ENCODE measurements at regions not wholly inside any gene's neighbourhood (a gene's known extent, or its start where the extent isn't known, plus 50 kb on each side); places are given as distances from the start of the nearest gene placed in this dataset.

GRCh38 chr20:63104312-63105181 lies 97.8 kb upstream of the BHLHE23 start:
- no peak for DNase-seq (ENCODE audit: low spot score)
- Histone ChIP-seq H3K27ac (no peak overlapping the region), H3K9me3 (peaks cover 0 to 23% of the 10 kb centered on the region in 2 donors), H3K27me3 (peaks cover 0 to 4% of the 10 kb centered on the region in 2 donors), H3K36me3 (no peaks in the 10 kb centered on the region), H3K4me1 (peaks cover 0 to 15% of the 10 kb centered on the region in 2 donors), H3K4me3 (no peak overlapping the region)
- TF ChIP-seq CTCF (IDR thresholded peaks at IDR 0.05): no peak

- Histone ChIP-seq H3K9me3 (peaks cover 0 to 23% of the 10 kb centered on the region in 2 donors), H3K4me1 (peaks cover 0 to 15% of the 10 kb centered on the region in 2 donors), H3K27ac (no peak overlapping the region), H3K36me3 (no peaks in the 10 kb centered on the region), H3K27me3 (peaks cover 0 to 4% of the 10 kb centered on the region in 2 donors), H3K4me3 (no peak overlapping the region)
- no peak for TF ChIP-seq CTCF (IDR thresholded peaks at IDR 0.05)
- DNase-seq (ENCODE audit: low spot score): no peak
These were observed 96.9 kb upstream of the BHLHE23 start for GRCh38 chr20:63103402-63104311.

- Histone ChIP-seq H3K9me3 (peaks cover 0 to 15% of the 10 kb centered on the region in 2 donors), H3K36me3 (no peaks in the 10 kb centered on the region), H3K27me3 (peaks cover 0 to 4% of the 10 kb centered on the region in 2 donors), H3K27ac (no peak overlapping the region), H3K4me3 (peak overlapping the region; percentile 47 to 62), H3K4me1 (peaks cover 0 to 15% of the 10 kb centered on the region in 2 donors)
- DNase-seq (ENCODE audit: low spot score): peak; percentile 68
- TF ChIP-seq CTCF (IDR thresholded peaks at IDR 0.05): no peak
These were observed 96.1 kb upstream of the BHLHE23 start for GRCh38 chr20:63102721-63103375.

GRCh38 chr20:63101781-63102720 lies 95.3 kb upstream of the BHLHE23 start:
- DNase-seq (ENCODE audit: low spot score): no peak
- Histone ChIP-seq H3K27me3 (peaks cover 0 to 4% of the 10 kb centered on the region in 2 donors), H3K27ac (peak overlapping the region; percentile 39 to 64), H3K9me3 (peaks cover 0 to 7% of the 10 kb centered on the region in 2 donors), H3K36me3 (no peaks in the 10 kb centered on the region), H3K4me3 (peak overlapping the region; percentile 47 to 62), H3K4me1 (peaks cover 0 to 15% of the 10 kb centered on the region in 2 donors)
- no peak for TF ChIP-seq CTCF (IDR thresholded peaks at IDR 0.05)
